Occipital lobe (tissue), 1 donor: ENCODE measurements at regions not wholly inside any gene's neighbourhood (a gene's known extent, or its start where the extent isn't known, plus 50 kb on each side); places are given as distances from the start of the nearest gene placed in this dataset.
"Not testable (repeated sequence)": the region's sequence is repeated elsewhere in the genome, so short reads cannot be mapped to it uniquely, and the experiment has no call there.

Experiments
- DNase-seq: peaks from one replicate; lab custom pipeline; 2025; lab: John Stamatoyannopoulos, UW

GRCh38 chr2:34229998-34230397 is 630.9 kb upstream of the FAM98A start:
- no peak for DNase-seq

DNA sequence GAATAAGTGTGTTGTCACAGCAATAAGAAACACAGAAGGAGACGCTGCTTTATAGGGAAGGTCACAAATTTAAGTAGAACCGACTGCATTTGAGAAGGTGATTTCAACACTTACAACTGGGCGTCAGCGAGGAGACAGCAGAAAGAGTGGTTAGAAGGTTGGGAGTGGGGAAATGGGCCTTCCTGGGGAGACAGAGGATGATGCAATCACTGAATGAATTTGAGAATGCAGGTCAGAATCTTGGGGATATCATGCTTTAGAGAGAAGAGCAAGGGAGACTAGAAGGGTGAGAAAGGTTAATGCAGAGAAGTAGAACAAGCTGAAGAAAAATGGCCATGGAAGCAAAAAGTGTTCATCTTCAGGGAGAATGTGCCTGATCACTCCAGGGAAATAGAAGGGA is 616.1 kb upstream of the FAM98A start:
- no peak for DNase-seq

- DNase-seq: not testable (repeated sequence)
These were observed 611.3 kb upstream of the FAM98A start for GRCh38 chr2:34210382-34210781.

DNA sequence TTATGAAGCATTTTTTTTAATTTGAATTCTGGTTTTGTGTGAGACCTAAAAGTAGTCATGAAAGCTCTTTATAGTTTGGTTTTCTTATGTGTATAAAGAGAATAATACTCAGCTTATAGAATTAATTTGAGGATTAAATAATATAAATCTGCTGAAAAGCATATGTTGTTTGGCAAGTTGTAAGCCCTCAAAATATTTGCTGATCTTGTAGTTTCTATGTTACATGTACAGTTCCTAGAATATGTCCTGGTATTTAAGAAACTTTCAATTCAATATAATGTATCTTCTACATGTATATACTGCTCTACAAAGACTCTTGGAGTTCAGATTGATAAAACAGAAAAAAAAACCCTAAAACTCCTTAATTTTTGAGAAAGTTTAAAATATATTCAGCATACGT is 605.5 kb upstream of the FAM98A start:
- no peak for DNase-seq

GRCh38 chr2:34201099-34201498 is 602.0 kb upstream of the FAM98A start:
- no peak for DNase-seq

GRCh38 chr2:34199971-34200370 is 600.9 kb upstream of the FAM98A start:
- no peak for DNase-seq

DNA sequence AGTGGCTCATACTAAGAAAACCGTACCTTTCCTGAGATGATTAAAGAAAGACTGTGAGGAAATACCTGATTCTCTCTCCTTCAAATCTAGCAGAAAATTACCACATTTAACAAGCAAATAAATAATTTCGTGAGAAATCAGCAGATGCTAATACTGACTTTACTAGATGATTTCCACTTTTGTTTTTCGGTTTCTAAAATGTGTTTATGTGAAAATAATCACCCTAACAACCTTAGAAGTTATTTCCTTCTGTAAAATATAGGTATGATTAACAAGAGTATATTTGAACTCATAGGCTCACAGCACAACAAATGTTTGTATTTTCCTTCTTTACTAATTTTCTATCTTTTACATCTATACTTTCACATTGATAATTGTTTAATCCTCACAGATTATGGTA is 594.1 kb upstream of the FAM98A start:
- no peak for DNase-seq

DNA sequence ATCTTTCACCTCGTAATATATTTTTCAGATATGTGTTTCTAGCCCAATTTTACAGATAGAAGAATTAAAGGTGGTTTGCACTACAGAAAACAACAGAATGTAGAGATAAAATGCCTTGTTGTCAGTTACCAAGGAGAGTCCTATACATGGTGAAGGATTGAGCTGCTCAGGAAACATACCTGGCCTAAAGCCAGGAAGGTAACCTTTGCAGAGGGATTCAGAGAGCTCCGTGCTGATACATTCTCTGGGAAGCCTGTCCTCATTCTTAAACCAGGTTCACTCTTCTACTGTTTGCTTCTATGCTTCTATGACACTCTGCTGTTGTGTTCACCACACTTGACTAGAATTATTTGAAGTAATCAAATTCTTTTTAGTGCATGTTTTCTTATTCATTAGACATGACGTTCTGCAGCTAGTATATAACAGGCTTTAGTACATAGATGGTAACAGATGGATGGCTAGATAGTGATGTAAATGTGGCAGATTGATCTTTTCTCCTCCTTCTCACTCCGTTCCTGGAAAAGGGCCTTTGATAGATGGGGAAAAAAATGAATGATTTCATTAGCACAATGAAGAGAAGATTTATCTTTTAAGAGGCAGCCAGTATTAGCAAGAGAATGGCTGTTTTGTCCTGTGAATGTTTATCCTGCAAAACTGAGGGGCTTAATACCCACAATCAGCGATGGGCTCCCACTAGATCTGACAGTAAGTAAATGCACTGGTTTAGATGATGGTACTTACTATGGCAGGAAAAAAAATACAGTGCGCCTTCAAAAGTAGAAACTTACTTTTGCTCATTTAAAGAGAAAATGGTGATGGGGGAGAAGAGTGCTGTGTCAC is 589.6 kb upstream of the FAM98A start:
- DNase-seq: no peak

DNA sequence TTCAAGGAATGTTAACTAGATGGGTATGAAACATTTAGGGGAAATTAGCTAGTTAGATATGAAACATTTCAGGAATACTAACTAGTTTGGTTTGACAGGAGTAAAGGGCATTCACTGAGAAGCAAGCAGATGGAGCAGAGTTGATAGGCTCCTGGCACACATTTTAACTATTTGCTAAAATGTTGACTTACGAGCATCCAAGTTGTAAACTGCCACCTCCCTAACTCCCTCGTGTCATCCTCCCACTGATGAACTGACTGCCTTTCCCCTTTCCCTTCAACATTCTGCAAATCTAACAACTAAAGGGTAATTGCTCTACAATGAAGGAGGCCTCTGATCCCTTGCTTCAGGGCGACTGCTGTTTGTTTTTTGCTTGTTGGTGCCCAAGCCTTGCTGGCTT is 580.4 kb upstream of the FAM98A start:
- no peak for DNase-seq

DNA sequence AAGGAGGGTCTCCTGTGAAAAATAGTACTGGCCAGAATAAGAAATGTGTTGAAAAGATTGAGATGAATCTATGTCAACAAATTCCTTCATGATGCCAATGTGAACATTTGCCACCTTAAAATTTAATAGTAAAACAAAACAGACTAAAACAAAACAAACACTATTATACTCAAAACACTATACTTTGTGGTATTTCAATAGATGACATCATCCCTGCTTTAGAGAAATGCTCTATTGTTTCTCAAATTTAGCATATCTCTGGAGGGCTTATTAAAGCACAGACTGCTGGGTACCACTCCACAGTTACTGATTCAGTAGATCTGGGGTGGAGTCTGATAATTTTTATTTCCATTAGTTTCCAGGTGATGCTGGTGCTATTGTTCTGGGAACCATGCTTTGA is 579.4 kb upstream of the FAM98A start:
- no peak for DNase-seq

- no peak for DNase-seq
These were observed 577.6 kb upstream of the FAM98A start for GRCh38 chr2:34176693-34177092.

- no peak for DNase-seq
These were observed 575.4 kb upstream of the FAM98A start for GRCh38 chr2:34174506-34174905.

GRCh38 chr2:34162231-34162630 is 563.1 kb upstream of the FAM98A start:
- DNase-seq: no peak

DNA sequence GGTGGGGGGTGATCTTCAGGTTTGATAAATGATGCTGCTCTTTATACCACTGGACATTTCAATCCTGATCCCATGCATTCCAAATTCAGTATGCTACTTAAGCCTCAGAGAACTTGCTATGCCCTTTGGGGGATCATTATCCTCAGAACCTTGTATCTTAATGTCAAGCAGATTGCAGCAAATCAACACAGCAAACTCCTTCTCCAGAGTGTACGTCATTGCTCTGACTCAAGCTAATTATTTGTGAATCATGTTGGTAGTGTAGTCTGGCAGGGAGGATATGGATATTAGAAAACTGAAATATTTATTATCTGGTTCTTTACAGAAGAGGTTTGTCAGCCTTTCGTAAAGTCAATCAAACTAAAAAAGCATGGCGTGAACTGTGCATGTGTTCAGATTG is 562.5 kb upstream of the FAM98A start:
- DNase-seq: no peak

GRCh38 chr2:34159901-34160300 is 560.8 kb upstream of the FAM98A start:
- DNase-seq: no peak

GRCh38 chr2:34153484-34153883 is 554.4 kb upstream of the FAM98A start:
- no peak for DNase-seq

- DNase-seq: no peak
These were observed 548.7 kb upstream of the FAM98A start for GRCh38 chr2:34147780-34148179.

GRCh38 chr2:34143149-34143548 is 544.0 kb upstream of the FAM98A start:
- DNase-seq: no peak

DNA sequence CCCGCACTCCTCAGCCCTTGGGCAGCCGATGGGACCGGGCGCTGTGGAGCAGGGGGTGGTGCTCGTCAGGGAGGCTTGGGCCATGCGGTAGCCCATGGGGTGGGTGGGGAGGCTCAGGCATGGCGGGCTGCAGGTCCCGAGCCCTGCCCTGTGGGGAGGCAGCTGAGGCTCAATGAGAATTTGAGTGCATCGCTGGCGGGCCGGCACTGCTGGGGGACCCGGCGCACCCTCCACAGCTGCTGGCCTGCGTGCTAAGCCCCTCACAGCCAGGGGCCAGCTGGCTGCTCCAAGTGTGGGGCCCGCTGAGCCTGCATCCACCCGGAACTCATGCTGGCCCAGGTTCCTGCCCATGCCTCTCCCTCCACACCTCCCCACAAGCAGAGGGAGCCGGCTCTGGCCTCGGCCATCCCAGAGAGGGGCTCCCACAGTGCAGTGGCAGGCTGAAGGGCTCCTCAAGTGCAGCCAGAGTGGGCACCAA is 543.5 kb upstream of the FAM98A start:
- not testable (repeated sequence) for DNase-seq

- DNase-seq: not testable (repeated sequence)
These were observed 534.0 kb upstream of the FAM98A start for GRCh38 chr2:34133065-34133464.

DNA sequence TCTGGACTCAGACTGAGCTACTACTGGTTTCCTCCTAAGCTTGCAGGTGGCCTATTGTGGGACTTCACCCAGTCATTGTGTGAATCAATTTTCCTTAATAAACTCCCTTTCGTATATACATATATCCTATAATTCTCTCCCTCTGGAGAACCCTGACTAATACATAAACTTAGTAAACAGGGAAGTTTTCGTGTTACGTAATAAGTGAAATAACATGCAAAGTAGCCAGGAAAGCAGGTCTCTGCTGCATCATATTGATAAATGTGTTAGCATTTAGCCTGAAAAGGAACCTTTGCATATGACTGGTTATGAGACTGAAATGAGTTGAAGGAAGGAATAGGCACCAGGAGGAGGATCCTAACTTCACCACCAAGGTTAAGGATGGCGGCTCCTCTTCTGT is 527.2 kb upstream of the FAM98A start:
- DNase-seq: no peak

GRCh38 chr2:34123996-34124785 is 525.1 kb upstream of the FAM98A start:
- no peak for DNase-seq

DNA sequence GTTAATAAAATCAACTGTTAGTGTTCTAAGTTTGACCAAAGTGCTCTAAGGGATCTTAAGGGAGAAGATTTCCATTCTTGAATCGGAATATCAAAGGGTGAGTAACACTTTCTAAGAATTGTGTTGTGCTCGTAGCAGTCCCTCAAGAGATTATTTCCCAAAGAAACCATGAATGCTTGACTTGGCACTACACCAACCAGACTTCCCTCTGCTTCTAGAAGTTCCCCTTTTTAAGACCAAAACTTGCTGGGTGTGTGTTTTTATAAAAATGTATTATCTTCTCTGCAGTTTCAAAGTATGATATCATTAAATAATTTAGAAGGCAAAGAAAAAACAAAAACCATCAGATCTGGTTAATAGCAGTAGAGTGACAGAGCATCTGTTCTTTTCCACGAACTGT is 522.0 kb upstream of the FAM98A start:
- DNase-seq: no peak
